OCI-M2 (cell line): ENCODE measurements at regions not wholly inside any gene's neighbourhood (a gene's known extent, or its start where the extent isn't known, plus 50 kb on each side); places are given as distances from the start of the nearest gene placed in this dataset.
"Not testable (repeated sequence)": the region's sequence is repeated elsewhere in the genome, so short reads cannot be mapped to it uniquely, and the experiment has no call there.

Experiments
- DNase-seq: peaks from one replicate; lab custom pipeline; 2025; ENCODE audit not compliant: unreplicated experiment; lab: John Stamatoyannopoulos, UW

GRCh38 chr1:163570071-163570470 lies 248.3 kb downstream of the NUF2 start:
- no peak for DNase-seq

- DNase-seq: no peak
These were observed 250.2 kb downstream of the NUF2 start for GRCh38 chr1:163571950-163572349.

GRCh38 chr1:163574119-163574518 lies 252.4 kb downstream of the NUF2 start:
- DNase-seq: no peak

- DNase-seq: no peak
These were observed 259.2 kb downstream of the NUF2 start for GRCh38 chr1:163580926-163581325.

GRCh38 chr1:163583661-163584181 lies 262.0 kb downstream of the NUF2 start:
- DNase-seq: no peak

- DNase-seq: no peak
These were observed 264.0 kb downstream of the NUF2 start for GRCh38 chr1:163585796-163586195.

GRCh38 chr1:163588796-163589195 lies 267.0 kb downstream of the NUF2 start:
- no peak for DNase-seq

GRCh38 chr1:163589735-163590134 lies 268.0 kb downstream of the NUF2 start:
- no peak for DNase-seq

- DNase-seq: not testable (repeated sequence)
These were observed 269.4 kb downstream of the NUF2 start for GRCh38 chr1:163591131-163591530.

- DNase-seq: not testable (repeated sequence)
These were observed 270.9 kb downstream of the NUF2 start for GRCh38 chr1:163592623-163593022.

- DNase-seq: not testable (repeated sequence)
These were observed 274.4 kb downstream of the NUF2 start for GRCh38 chr1:163596106-163596505.

GRCh38 chr1:163596541-163597258 lies 274.9 kb downstream of the NUF2 start:
- DNase-seq: no peak

- DNase-seq: no peak
These were observed 282.6 kb downstream of the NUF2 start for GRCh38 chr1:163604321-163604720.

- DNase-seq: no peak
These were observed 283.1 kb downstream of the NUF2 start for GRCh38 chr1:163604896-163605295.

- DNase-seq: no peak
These were observed 287.2 kb downstream of the NUF2 start for GRCh38 chr1:163608979-163609378.

- DNase-seq: no peak
These were observed 288.1 kb downstream of the NUF2 start for GRCh38 chr1:163609858-163610257.

- DNase-seq: no peak
These were observed 288.7 kb downstream of the NUF2 start for GRCh38 chr1:163610486-163610885.

- DNase-seq: no peak
These were observed 292.6 kb downstream of the NUF2 start for GRCh38 chr1:163614361-163614760.

- no peak for DNase-seq
These were observed 306.4 kb downstream of the NUF2 start for GRCh38 chr1:163628034-163628773.

GRCh38 chr1:163632269-163632668 lies 310.5 kb downstream of the NUF2 start:
- no peak for DNase-seq

GRCh38 chr1:163633366-163633765 lies 311.6 kb downstream of the NUF2 start:
- no peak for DNase-seq

- not testable (repeated sequence) for DNase-seq
These were observed 323.9 kb downstream of the NUF2 start for GRCh38 chr1:163645676-163646075.
